HG02623 (cell line): ENCODE measurements at regions not wholly inside any gene's neighbourhood (a gene's known extent, or its start where the extent isn't known, plus 50 kb on each side); places are given as distances from the start of the nearest gene placed in this dataset.
"Not testable (repeated sequence)": the region's sequence is repeated elsewhere in the genome, so short reads cannot be mapped to it uniquely, and the experiment has no call there.

Source experiments
- ATAC-seq: cut with Tn5 transposase; IDR thresholded peaks from one replicate; pipeline ENCODE4 v1.9.1; 2021; ENCODE audit warnings: moderate library complexity; ENCODE audit not compliant: unreplicated experiment

DNA sequence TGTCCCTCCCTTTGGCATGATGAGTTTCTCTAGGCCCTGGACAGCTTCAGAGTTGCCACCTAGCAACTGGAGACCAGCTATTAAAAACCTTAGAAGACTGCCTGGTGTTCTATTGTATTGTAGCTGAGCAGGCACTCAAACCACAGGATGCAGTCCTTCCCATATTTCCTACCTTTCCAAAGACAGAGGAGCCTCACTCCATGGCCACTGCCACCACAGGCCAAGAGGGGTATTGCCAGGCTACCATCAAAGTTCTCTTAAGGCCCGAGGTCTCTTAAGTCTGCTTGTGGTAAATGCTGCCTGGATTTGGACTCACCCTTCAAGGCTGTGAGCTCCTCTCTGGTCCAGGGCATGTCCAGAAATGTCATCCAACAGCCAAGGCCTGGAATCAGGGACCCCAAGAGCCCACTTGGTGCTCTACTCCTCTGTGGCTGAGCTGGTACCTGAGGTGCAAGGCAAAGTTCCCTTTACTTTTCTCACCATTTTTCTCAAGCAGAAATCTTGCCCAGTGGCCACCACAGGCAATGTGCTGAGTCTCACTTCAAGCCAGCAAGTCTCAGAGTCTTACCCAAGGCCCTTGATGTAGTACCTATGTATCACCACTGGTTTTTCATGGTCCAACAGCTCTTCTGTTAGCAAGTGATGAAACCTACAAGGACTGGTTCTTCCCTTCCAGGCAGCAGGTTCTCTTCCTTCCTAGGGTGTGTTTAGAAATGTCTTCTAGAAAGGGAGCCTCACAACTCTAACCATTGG lies 269.4 kb downstream of the AMY1C start:
- ATAC-seq: no peak

DNA sequence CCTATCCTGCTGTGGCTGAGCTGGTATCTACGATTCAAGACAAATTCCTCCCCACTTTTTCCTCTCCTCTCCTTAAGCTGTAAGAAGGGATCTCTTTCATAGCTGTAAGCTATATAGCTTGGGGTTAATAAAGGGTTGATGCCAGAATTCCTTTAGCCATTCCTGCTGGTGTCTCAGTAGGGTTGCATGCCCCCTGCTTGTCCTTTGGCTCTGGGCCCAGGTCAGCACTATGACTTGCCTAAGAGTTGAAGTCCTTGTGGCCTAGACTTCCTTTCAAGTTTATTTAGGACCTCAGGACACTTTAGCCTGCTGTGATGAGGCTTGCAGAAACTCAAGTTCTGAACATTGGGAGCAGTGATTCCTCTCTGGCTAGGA lies 270.0 kb downstream of the AMY1C start:
- no peak for ATAC-seq

DNA sequence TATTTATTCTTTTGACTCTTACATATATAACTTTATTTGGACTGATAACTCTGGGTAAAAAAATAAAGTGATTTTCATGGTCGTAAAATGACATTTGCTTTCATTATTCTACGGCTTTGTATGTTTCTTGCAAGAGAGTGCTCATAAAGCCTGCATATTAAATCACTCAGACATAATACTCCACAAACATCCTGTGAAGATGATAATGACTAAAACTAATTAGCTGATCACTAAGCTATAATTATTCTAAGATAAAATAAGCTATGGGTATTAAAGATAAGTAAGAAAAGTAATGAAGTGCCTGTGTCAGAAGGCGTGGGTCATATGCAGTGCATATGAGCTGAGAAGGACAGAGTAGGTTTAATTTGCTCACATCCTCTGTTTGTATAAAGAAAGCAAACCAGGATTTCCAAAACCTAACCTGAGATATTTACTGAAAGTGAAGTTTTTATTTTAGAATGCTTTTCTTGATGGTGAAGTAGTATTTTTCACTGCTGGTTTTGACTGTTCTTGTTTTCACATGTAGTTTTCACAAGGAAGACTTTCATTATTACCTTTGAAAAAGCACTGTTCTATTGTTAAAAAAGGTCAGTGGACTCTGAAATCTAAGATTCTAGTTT lies 278.8 kb downstream of the AMY1C start:
- no peak for ATAC-seq

DNA sequence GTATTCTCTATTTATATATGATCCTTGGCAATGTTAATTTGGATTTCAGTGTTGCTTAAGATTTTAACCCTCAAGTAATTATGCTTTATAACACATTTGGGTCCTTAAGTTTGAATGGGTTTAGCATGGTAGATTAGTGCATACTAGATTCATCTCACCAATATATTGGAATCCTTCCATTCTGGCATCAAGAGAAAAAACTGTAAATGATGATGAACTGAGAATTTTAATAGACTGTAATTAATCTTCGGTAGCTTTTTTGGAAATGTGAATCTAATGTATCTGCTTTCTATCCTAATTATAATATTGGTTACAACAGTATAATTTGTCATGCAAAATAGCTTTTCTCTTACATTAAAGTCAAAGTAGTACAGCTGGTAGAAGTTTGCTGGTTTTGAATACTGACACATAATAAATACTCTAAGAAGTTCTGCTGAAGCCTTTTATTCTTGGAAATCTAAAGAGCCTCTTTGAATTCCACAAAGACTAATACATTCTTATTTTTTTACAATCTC lies 279.8 kb downstream of the AMY1C start:
- ATAC-seq: no peak

DNA sequence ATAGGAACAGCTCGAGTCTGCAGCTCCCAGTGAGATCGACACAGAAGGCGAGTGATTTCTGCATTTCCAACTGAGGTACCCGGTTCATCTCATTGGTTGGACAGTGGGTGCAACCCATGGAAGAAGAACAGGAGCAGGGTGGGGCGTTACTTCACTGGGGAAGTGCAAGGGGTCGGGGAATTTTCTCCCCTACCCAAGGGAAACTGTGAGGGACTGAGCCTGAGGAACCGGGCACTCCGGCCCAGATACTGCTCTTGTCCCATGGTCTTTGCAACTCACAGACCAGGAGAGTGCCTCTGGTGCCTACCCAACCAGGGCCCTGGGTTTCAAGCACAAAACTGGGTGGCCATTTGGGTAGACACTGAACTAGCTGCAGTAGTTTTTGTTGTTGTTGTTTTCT lies 307.1 kb downstream of the AMY1C start:
- ATAC-seq: no peak

DNA sequence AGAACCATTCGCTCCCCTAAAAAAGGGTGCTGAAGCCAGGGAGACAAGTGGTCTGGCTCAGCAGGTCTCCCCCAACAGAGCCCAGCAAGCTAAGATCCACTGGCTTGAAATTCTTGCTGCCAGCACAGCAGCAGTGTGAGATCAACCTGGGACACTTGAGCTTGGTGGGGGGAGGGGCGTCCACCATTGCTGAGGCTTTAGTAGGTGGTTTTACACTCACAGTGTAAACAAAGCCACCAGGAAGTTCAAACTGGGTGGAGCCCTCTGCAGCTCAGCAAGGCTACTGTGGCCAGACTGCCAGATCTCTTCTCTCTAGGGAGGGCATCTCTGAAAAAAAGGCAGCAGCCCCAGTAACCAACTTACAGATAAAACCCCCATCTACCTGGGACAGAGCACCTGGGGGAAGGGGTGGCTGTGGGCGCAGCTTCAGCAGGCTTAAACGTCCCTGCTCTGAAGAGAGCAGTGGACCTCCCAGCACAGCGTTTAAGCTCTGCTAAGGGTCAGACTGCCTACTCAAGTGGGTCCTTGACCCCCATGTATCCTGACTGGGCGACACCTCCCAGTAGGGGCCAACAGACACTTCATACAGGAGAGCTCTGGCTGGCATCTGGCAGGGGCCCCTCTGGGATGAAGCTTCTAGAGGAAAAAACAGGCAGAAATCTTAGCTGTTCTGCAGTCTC lies 307.7 kb downstream of the AMY1C start:
- ATAC-seq: not testable (repeated sequence)

DNA sequence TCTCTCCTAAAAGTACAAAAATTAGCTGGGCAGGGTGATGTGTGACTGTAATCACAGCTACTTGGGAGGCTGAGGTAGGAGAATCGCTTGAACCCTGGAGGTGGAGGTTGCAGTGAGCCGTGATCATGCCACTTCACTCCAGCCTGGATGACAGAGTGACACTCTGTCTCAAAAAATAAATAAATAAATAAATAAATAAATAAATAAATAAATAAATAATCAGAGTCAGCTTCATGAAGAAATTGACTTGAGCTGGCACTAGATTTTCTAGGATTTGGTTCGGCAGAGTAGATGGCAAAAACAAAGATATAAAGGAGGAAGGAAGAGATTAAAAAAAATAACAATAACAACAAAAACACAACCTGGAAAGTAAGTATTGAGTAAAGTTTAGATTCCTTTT lies 311.9 kb downstream of the AMY1C start:
- ATAC-seq: not testable (repeated sequence)

DNA sequence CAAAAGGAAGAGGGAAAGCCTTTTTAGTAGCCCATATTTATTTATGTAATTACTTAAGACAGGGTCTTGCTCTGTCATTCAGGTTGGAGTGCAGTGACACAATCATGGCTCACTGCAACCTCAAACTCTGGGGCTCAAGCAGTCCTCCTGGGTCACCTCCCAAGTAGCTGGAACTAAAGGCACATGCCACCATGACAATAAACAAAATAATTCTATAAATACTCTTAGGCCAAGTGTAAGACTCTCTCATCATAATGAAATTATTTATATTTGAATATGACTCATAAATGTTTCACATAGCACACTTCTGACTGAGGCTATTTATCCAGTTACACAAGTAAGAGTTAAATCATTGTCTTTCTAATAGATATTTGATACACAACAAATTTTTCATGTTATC lies 314.7 kb downstream of the AMY1C start:
- no peak for ATAC-seq

DNA sequence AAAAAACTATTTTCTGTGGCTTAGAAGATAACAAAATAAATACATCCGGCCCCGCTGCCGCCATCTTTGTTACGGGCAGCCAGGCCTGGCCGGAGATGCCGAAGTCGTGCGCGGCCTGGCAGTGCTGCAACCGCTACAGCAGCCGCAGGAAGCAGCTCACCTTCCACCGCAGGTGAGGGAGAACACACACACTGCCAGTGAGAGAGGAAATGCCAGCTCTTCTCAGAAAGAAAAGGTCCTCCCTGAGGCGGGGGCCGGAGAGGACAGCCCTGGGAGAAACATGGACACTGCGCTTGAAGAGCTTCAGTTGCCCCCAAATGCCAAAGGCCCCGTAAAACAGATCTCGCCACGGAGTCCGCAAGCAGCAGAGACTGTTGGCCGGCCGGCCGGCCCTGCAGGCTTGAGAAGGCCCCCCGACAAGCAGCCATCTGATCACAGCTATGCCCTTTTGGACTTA lies 323.2 kb downstream of the AMY1C start:
- ATAC-seq: no peak

DNA sequence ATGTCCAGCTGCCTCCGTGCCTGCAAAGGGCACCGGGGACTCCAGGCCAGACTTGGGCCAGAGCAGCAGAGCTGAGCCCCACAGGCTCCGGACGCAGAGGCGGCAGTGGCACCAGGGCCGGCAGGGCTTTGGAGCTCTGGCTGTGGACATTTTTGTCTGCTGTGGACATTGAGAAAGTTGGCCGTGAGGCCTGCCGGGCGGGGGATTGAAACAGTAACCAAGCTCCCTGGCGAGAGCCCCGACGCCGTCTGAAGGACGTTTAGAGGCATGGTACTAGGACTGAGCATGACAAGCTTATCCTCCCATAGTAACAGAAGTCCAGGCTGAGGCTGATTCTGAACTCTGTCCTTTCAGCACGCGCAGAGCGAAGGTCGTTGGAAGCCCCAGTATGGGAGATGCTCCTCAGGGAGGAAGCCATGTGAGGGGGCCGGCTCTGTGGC lies 323.8 kb downstream of the AMY1C start:
- no peak for ATAC-seq

DNA sequence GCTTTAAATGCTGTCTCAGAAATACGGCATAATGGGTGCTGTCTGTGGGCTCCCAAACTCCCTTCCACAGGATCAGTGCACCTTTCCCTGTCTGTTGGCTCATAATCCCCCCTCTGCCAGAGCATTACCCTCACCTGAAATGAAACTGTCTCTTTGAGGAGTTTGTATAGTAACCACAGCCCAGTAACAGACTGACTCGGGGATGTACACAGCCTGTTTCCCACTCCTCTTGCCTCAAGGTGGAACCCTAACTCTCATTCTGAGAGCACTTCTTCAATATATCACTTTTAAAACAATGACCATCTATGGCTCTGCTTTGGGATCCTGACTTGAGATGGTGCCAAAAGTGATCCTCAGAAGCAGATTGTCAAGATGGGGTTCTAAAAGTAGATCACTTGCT lies 332.5 kb downstream of the AMY1C start:
- ATAC-seq: no peak

DNA sequence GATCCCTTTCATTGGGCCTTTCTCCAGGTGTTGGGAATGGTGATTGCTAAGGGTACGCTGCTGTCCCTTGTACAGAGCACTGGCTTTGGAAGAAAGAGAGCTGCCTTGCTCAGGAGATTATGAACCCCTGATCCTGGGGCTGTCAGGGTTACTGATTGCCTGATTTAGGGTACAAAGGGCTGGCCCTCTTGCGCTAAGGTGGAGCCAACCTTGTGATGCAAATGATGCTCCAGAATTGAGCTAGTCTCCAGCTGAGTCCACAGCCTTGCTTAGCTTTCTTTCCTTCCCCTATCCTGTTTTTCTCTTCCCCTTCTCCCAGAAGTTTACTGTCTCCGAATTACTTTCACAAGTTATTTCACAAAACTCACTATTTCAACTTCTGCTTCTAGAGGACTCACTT lies 334.7 kb downstream of the AMY1C start:
- no peak for ATAC-seq

DNA sequence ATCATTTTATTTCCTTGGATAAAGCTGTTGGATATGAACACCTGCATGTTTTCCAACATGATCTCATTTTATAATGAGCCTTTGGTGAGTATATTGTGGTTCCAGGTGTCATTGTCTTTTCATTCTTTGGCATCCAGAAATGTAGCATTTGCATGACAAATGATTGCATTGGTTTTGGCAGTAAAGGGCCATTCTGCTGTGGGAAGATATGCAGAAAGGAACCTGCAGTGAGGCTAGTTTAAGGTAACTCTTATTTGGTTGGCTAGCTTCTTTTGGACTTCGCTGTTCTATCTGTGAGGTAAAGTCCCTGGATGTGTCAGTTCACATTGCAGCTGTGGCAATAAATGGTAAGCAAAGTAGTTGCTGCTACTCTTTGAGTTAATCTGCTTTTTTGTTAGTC lies 343.0 kb downstream of the AMY1C start:
- no peak for ATAC-seq

DNA sequence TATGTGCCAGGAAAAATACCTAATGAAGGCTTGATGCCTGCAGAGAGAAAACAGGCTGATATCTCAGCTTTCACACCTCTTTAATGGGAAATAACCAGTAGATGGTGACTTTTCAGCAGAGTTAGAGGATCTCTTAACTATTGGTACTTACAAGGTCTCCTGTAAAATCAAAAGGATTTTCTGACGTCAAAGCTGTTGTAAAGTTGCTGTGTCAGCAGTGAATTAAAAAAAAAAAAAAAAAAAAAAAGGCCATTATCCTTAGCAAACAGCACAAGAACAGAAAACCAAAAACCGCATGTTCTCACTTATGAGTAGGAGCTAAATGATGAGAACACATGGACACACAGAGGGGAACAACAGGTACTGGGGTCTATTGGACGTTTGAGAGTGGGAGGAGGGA lies 349.1 kb downstream of the AMY1C start:
- no peak for ATAC-seq

DNA sequence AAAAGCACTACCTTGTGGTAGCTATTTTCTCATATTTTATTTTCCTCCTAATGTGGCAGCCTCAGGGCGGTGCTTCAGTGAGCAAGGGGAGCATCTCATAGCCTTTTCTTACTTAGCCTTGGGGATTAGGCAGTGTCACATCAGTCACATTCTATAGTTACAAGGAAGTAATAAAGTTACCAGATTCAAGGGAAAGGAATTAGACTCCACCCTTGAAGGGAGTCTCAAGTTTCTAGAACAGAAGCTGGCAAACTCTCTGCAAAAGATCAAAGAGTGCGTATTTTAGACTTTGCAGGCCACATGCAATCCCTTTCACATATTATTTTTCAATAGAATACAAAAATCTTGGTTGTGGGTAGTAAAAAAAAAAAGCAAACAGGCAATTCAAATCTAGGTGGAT lies 350.4 kb downstream of the AMY1C start:
- no peak for ATAC-seq

DNA sequence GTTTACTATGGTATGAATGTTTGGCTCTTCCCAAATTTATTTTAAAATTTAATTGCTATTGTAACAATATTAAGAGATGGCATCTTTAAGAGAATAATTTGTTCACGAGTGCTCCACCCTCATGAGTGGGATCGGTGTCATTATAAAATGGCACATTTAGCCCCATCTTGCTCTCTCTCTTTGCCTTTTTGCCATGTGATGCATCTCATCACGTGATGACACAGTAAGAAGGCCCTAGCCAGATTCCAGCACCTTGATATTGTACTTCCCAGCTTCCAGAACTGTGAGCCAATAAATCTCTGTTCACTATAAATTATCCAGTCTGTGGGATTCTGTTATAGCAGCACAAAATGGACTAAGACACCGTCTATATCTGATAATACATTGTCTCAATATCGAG lies 355.8 kb downstream of the AMY1C start:
- ATAC-seq: no peak

DNA sequence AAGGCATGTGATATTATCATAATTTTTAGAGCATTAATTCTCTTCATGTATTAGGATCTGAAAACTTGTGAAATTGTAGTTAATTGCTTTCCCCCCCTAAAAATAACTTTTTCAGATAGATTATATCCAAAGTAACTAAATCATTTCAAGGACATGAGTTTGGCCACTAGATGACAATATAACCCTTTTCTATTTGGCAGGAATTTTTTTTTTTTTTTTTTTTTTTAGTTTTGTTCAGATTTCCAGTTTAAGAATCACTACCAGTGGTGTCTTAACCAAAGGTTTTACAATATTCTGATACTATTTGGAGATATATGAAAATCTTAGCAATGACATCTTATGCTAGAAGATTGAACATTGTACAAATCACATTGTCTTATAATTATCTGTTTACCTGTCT lies 370.8 kb downstream of the AMY1C start:
- ATAC-seq: no peak

DNA sequence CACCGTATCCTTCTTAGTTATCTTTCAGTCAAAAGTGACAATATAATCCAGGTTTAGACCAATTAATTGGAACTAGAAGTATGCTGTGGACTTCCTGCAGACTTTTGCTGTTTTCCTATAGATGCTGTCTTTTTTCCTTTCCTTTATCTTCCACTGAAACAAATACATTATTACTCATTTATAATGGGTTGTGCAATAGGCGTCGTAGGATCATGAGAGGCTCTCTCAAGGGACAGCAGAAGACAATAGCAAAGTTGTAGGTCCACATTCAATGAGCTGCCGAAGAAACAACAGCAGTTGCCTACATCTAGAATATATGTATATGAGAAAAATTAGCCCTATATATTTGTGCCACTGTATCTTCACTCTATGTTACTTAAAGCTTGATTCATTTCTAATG lies 371.6 kb downstream of the AMY1C start:
- ATAC-seq: no peak

DNA sequence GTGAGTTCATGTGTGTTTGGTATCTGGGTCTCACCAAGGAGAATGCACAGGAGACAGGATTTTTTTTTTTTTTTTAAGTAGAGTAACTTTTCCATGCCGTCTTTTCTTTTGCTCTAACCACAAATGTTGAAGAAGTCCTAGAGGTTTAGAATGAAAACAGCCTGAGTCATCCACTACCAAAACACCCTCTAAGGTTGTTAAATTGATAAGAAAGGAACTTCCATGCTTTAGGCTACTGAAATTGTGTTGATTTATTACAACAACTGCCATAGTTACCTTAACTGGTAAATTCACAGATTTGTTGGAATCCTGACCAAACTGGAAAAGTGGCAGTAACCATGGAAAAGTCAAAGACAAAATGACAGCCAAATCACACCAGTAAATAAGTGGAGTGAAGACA lies 375.6 kb downstream of the AMY1C start:
- ATAC-seq: no peak

DNA sequence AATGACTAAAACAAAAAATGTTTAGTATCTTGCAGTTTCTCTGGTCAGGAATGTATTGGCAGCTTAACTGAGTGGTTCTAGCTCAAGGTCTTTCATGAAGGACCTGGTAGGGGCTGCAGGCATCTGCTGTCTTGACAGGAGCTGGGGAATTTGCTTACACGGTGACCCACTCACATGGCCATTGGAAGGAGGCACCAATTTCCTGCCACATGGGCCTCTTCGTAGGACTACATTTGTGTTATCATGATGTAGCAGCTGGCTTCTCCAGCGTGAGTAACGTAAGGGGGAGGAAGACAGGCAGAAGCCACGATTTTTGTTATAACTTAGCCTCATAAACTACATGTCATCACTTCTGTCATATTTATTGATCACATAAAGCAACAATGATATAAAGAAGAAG lies 376.3 kb downstream of the AMY1C start:
- ATAC-seq: no peak

DNA sequence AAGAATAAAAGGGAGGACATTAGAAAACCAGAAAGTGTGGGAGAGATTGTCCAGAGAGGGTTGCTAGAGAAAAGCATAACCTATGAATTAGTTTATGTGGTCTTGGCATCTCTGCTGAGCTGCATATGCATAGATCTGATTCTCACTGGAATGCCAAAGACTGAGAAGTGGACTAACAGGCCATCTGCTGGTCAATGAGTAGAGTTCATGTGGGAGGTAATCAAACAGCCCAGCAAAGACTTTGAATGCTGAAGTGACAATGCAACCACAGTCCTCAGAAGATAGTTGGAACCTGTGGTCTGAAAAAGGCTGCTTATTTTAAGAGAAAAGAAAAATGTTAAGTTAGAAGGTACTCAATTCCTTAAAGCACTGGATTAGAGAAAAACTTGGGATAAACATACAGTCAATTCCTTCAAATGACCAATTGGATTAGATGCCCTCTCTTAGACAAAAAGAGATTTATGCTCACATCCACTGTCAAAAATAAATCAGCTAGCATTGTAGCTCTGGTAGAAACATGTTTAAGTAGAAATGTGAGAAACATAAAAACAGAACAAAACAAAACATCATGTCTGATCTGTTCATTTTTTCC lies 382.8 kb downstream of the AMY1C start:
- no peak for ATAC-seq

DNA sequence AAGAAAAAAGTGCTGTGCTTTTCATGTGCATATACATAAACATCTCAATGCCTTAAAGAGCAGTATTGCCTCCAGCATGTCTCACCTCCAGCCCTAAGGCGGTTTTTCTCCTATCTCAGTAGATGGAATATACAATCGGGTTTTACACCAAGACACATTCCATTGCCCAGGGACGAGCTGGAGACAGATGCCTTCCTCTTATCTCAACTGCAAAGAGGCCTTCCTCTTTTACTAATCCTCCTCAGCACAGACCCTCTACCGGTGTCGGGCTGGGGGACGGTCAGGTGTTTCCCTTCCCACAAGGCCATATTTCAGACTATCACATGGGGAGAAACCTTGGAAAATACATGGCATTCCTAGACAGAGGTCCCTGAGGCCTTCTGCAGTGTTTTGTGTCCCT lies 385.3 kb downstream of the AMY1C start:
- not testable (repeated sequence) for ATAC-seq
